Memory B cell (primary cell): ENCODE measurements at regions not wholly inside any gene's neighbourhood (a gene's known extent, or its start where the extent isn't known, plus 50 kb on each side); places are given as distances from the start of the nearest gene placed in this dataset.

Experiments used
- ATAC-seq: fragments of 150-1000 bp; cut with Tn5 transposase; 2 replicates; pipeline ENCODE4 v1.10.0; 2021; ENCODE audit warnings: low read depth, mild to moderate bottlenecking, moderate library complexity
- DNase-seq, 2 donors: peaks; one replicate each; pipeline ENCODE4 v3.0.0; 2022; ENCODE audit warnings: low spot score in 2 of 2
- H3K27ac Mint-ChIP-seq: one replicate; pipeline ENCODE4 v1.8.0; 2022; ENCODE audit warnings: mild to moderate bottlenecking, moderate library complexity, mixed read lengths
- H3K27me3 Mint-ChIP-seq: one replicate; pipeline ENCODE4 v1.8.0; 2022; ENCODE audit warnings: mixed read lengths
- H3K36me3 Mint-ChIP-seq: one replicate; pipeline ENCODE4 v1.8.0; 2022; ENCODE audit warnings: mild to moderate bottlenecking, mixed read lengths
- H3K4me1 Mint-ChIP-seq: one replicate; pipeline ENCODE4 v1.8.0; 2022; ENCODE audit warnings: mixed read lengths
- H3K4me3 Mint-ChIP-seq: one replicate; pipeline ENCODE4 v1.8.0; 2022; ENCODE audit warnings: mild to moderate bottlenecking, moderate library complexity, mixed read lengths
- H3K9me3 Mint-ChIP-seq: one replicate; pipeline ENCODE4 v1.8.0; 2022; ENCODE audit warnings: mixed read lengths

DNA sequence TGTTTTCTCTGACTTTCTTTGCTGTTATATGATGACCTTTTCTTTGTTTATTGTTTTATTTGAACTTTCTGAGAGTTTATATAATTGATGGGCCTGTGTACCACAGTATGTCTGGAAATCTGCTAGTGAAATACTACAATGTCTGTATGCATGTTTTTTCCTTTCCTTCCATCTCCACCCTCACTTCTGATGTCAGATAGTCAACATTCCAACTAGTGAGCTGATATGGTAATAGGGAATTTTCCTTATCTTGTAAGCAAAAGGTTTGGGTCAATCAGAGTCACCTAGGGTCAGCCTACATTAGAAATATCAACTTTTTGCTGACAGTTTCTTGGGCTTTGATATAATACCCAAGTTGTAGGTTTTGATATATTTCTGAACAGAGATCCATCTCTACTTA lies 103.2 kb downstream of the MAT2B start:
- H3K4me1 Mint-ChIP-seq = no peaks in the 10 kb centered on the region

DNA sequence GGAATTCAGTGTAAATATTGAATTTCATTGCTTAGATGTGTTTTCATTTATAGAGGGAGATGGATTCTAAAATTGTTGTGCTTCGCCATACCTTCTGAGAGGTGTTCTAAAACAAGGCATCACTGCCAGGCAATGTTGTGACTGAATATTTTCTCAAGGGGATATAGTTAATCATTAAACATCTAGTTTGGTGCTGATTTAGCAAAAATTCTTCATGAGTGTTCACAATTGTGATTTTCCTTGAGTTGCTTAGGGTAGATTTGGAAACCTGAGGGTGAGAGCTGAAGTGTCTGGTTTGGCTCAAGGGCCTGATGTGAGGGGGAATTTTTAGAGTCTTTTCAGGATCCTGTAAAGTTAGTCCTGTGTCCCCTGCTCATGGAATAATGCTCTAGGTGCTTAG lies 104.5 kb downstream of the MAT2B start:
- DNase-seq = no peak
- no peak overlapping the region for H3K27ac Mint-ChIP-seq
- H3K27me3 Mint-ChIP-seq = peaks cover 9% of the 10 kb centered on the region
- H3K4me3 Mint-ChIP-seq = no peak overlapping the region
- no peak for ATAC-seq
- H3K4me1 Mint-ChIP-seq = no peaks in the 10 kb centered on the region
- no peaks in the 10 kb centered on the region for H3K9me3 Mint-ChIP-seq
- H3K36me3 Mint-ChIP-seq = no peaks in the 10 kb centered on the region

More for the DNA sequence above, 103.2 kb downstream of the MAT2B start:
- DNase-seq (no peak), ATAC-seq (no peak)
- no peaks in the 10 kb centered on the region for H3K9me3 Mint-ChIP-seq
- H3K4me3 Mint-ChIP-seq = no peak overlapping the region
- peaks cover 8% of the 10 kb centered on the region for H3K27me3 Mint-ChIP-seq
- no peaks in the 10 kb centered on the region for H3K36me3 Mint-ChIP-seq
- H3K27ac Mint-ChIP-seq = no peak overlapping the region

- peaks cover 6% of the 10 kb centered on the region for H3K27me3 Mint-ChIP-seq
- no peak overlapping the region for H3K27ac Mint-ChIP-seq
- H3K4me3 Mint-ChIP-seq = no peak overlapping the region
- no peaks in the 10 kb centered on the region for H3K36me3 Mint-ChIP-seq
- ATAC-seq = no peak
- no peak for DNase-seq
- H3K9me3 Mint-ChIP-seq = no peaks in the 10 kb centered on the region
- no peaks in the 10 kb centered on the region for H3K4me1 Mint-ChIP-seq
These were observed 107.1 kb downstream of the MAT2B start for GRCh38 chr5:163612358-163613149.

DNA sequence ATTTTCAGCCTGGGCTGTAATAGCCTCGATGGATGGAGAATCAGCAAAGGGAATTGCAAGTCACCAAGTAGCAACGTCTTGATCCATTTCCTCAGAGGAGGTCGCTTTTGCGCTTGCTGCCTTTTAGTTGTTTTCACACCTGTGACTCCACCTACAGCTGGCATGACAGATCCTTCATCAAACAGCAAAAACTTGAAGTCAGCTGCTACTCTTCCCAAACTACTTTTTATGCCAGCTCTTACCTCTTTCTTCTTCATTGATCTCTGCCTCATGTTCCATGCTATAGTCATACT lies 107.7 kb downstream of the MAT2B start:
- no peaks in the 10 kb centered on the region for H3K36me3 Mint-ChIP-seq
- H3K27ac Mint-ChIP-seq = no peak overlapping the region
- no peaks in the 10 kb centered on the region for H3K9me3 Mint-ChIP-seq
- DNase-seq (no peak), ATAC-seq (no peak)
- no peaks in the 10 kb centered on the region for H3K4me1 Mint-ChIP-seq
- H3K4me3 Mint-ChIP-seq = no peak overlapping the region
- H3K27me3 Mint-ChIP-seq = peaks cover 6% of the 10 kb centered on the region

DNA sequence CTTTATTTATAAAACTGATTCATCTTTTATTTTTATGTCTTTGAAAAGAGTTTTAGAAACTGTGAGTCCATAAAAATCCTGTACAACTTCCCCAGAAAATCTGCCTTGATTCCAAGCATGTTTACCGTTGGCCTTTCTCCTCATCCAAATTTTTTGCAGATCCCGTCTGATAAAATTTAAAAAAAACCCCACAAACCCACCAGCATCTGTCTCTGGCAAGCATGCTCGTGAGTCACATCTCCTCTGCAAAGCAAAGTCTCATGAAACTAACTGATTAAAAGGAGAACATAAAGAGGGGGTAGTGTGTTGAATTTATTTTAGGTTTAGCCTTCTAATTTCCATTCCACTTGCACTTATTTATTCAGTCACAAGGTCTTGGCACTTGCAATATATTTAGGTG lies 109.4 kb downstream of the MAT2B start:
- ATAC-seq = no peak
- no peaks in the 10 kb centered on the region for H3K36me3 Mint-ChIP-seq
- H3K9me3 Mint-ChIP-seq = no peaks in the 10 kb centered on the region
- no peaks in the 10 kb centered on the region for H3K4me1 Mint-ChIP-seq
- no peak overlapping the region for H3K27ac Mint-ChIP-seq
- H3K27me3 Mint-ChIP-seq = peaks cover 8% of the 10 kb centered on the region
- no peak for DNase-seq
- H3K4me3 Mint-ChIP-seq = no peak overlapping the region

- Mint-ChIP-seq H3K27me3 (peaks cover 3% of the 10 kb centered on the region), H3K9me3 (peaks cover 1% of the 10 kb centered on the region), H3K4me1 (no peaks in the 10 kb centered on the region), H3K36me3 (no peaks in the 10 kb centered on the region), H3K4me3 (no peak overlapping the region), H3K27ac (no peak overlapping the region)
- ATAC-seq = no peak
- DNase-seq = no peak
These were observed 114.0 kb downstream of the MAT2B start for GRCh38 chr5:163619273-163619934.

DNA sequence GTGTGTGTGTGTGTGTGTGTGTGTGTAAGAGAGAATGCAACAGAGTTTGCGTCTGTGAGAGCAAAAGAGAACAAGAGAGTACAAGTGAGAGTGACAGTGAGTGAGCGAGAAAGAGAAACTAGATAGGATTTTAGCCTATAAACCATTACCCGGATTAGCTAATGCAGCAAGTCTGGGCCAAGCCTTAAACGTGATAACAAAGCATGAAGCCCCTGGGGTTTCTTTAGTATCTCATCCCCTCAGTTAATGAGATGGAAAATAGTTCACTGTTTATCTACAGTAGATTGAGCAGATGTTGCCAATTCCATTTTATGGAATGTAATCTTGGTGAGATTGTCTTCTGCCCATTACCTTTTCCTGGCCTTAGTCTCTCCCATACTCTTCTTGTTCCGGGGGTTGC lies 114.5 kb downstream of the MAT2B start:
- Mint-ChIP-seq H3K27ac (no peak overlapping the region), H3K36me3 (no peaks in the 10 kb centered on the region), H3K9me3 (peaks cover 1% of the 10 kb centered on the region), H3K27me3 (peaks cover 3% of the 10 kb centered on the region), H3K4me1 (no peaks in the 10 kb centered on the region), H3K4me3 (no peak overlapping the region)
- ATAC-seq (no peak), DNase-seq (no peak)

DNA sequence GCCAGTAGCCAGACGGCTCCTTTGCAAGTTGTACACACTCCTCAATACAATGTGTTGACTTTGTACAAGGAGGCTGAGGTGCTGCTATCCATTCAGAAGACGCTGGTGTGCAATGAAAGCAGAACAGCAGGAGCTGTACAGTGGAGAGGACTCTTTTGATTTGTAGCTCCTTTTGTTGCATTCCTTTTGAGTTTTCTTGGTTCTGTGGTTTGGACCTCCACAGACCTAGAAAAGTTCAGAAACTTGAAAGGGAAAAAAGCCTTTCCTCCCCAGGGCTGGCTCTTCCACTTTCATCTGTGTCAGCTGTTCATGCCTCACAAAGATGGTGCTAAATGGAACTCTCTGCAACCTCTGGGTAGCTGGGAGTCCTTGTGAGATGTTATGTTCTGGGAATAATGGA lies 117.4 kb downstream of the MAT2B start:
- ATAC-seq = no peak
- H3K9me3 Mint-ChIP-seq = peaks cover 1% of the 10 kb centered on the region

DNA sequence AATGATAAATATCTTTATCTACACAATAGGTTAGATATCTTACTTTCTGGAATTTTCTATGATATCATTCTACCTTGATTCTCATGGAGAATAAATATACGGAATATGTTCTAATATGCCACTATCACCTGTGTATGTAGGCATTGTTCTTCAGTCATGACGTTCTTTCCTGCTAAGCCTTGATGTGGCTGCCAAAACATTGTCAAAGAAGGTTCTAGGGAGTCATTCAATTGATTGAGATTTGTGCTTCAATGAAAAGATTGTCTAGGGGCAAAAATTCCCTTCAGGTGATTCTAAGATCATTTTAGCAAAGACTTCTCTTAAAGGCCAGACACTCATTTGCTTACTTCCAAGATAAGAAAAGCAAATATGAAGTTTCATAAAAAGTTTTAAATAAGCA lies 118.1 kb downstream of the MAT2B start:
- Mint-ChIP-seq H3K36me3 (no peaks in the 10 kb centered on the region), H3K9me3 (peaks cover 1% of the 10 kb centered on the region), H3K27me3 (peaks cover 2% of the 10 kb centered on the region), H3K27ac (no peak overlapping the region), H3K4me1 (no peaks in the 10 kb centered on the region), H3K4me3 (no peak overlapping the region)
- no peak for DNase-seq
- ATAC-seq = no peak

More for the DNA sequence above, 117.4 kb downstream of the MAT2B start:
- H3K4me3 Mint-ChIP-seq = no peak overlapping the region
- no peaks in the 10 kb centered on the region for H3K4me1 Mint-ChIP-seq
- peaks cover 2% of the 10 kb centered on the region for H3K27me3 Mint-ChIP-seq
- H3K36me3 Mint-ChIP-seq = no peaks in the 10 kb centered on the region
- H3K27ac Mint-ChIP-seq = no peak overlapping the region
- DNase-seq = no peak

GRCh38 chr5:163623986-163624385 lies 118.6 kb downstream of the MAT2B start:
- ATAC-seq = no peak
- H3K9me3 Mint-ChIP-seq = peaks cover 1% of the 10 kb centered on the region
- no peaks in the 10 kb centered on the region for H3K36me3 Mint-ChIP-seq
- no peak overlapping the region for H3K4me3 Mint-ChIP-seq
- no peak overlapping the region for H3K27ac Mint-ChIP-seq
- DNase-seq = no peak
- H3K27me3 Mint-ChIP-seq = peaks cover 2% of the 10 kb centered on the region
- no peaks in the 10 kb centered on the region for H3K4me1 Mint-ChIP-seq

DNA sequence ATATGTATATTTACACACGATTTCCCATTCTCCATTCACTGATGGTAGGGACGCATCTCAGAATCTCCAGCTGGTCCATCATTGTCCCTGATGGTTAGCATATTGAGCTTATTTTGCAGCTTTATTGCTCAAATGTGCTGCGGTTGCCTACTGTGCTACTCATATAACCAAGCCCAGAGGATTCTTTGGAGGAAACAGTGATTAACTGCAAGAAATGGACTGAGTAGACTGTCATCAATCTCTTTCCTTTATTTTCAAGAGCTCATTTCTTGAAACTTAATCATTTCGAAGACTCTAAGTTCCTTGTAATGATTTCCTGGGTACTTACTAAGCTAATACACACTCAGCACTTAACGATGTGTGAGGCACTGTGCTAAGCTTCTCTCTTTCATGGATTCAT lies 119.0 kb downstream of the MAT2B start:
- Mint-ChIP-seq H3K9me3 (peaks cover 1% of the 10 kb centered on the region), H3K4me3 (no peak overlapping the region), H3K36me3 (no peaks in the 10 kb centered on the region), H3K27me3 (peaks cover 2% of the 10 kb centered on the region), H3K4me1 (no peaks in the 10 kb centered on the region), H3K27ac (no peak overlapping the region)
- DNase-seq = no peak
- no peak for ATAC-seq

DNA sequence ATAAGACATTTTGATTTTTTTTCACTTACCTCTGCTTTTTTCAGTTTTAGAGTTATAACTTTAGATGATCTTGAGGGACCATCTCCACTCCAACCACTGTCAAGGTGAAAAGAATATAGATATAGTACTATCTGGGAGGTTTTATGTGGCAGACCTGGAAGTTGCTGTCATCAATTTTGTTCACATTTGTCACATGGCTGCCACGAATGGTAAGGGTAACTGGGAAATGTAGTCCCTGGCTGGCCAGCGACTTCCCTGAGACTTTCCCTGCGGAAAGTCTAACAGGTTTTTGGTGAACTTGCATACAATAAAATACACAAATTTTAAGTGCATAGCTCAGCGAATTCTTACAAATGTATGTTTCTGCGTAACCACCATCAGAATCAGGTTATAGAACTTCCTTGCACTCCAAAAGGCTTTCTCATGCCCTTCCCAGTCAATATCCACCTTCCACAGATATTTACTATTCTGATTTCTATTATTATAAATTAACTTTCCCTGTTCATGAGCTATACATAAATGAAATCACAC lies 121.5 kb downstream of the MAT2B start:
- H3K36me3 Mint-ChIP-seq = no peaks in the 10 kb centered on the region

GRCh38 chr5:163631856-163632255 lies 126.4 kb downstream of the MAT2B start:
- Mint-ChIP-seq H3K4me3 (no peak overlapping the region), H3K27ac (no peak overlapping the region), H3K27me3 (peaks cover 6% of the 10 kb centered on the region), H3K4me1 (no peaks in the 10 kb centered on the region), H3K9me3 (no peaks in the 10 kb centered on the region), H3K36me3 (no peaks in the 10 kb centered on the region)
- ATAC-seq = no peak
- DNase-seq = no peak

More for the DNA sequence above, 121.5 kb downstream of the MAT2B start:
- DNase-seq (no peak), ATAC-seq (no peak)
- Mint-ChIP-seq H3K4me3 (no peak overlapping the region), H3K27ac (no peak overlapping the region), H3K9me3 (no peaks in the 10 kb centered on the region), H3K4me1 (no peaks in the 10 kb centered on the region), H3K27me3 (no peaks in the 10 kb centered on the region)

DNA sequence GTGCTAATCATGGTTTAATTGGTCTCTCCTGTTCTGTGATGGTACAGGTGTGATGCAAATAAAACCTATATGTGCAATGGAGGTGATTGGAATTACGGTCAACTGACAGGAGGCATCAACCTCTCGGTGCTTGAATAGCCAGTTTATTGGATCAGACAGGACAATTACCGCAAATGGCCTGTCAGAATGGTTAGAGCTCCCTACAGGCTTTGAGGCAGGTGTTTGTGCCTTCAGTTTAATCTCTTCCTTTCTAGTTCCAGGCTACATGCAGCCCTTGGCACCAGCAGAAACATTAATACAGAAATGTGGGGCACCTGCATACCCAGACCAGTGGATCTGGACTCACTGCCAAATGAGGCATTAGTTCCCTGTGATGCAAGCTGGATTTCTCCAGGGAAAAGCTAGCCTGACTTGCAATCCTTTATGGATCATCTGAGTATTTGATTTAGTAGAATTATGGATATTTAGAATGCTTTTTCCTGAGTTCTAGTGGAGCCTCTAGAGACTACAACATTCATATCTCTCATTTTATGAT lies 128.6 kb downstream of the MAT2B start:
- Mint-ChIP-seq H3K4me3 (no peak overlapping the region), H3K4me1 (no peaks in the 10 kb centered on the region), H3K27me3 (peaks cover 9% of the 10 kb centered on the region), H3K9me3 (peaks cover 1% of the 10 kb centered on the region), H3K36me3 (no peaks in the 10 kb centered on the region), H3K27ac (no peak overlapping the region)
- ATAC-seq = no peak
- no peak for DNase-seq
